DMS 273 (cell line): ENCODE measurements at regions not wholly inside any gene's neighbourhood (a gene's known extent, or its start where the extent isn't known, plus 50 kb on each side); places are given as distances from the start of the nearest gene placed in this dataset.
A peak's percentile ranks its signal among the peaks of the same experiment; 100 is the strongest.

ENCODE experiments used
- DNase-seq: peaks from one replicate; lab custom pipeline; 2025; ENCODE audit not compliant: unreplicated experiment; lab: John Stamatoyannopoulos, UW

DNA sequence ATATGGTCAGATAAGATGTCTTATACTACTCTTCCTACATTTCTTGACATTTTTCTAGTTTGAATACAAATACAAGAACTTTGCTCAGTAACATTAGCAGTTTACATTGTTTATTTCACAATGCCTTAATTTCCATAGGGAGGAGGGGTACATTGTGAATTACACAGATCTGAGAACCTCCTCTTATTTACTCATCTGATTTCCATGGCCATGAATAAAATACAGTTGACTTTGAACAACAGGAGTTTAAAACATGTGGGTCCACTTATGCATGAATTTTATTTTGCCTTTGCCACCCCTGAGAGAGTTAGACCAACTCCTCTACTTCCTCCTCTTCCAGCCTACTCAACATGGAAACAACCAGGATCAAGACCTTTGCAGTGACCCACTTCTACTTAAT, 67.7 kb downstream of the MGST1 start:
- no peak for DNase-seq

DNA sequence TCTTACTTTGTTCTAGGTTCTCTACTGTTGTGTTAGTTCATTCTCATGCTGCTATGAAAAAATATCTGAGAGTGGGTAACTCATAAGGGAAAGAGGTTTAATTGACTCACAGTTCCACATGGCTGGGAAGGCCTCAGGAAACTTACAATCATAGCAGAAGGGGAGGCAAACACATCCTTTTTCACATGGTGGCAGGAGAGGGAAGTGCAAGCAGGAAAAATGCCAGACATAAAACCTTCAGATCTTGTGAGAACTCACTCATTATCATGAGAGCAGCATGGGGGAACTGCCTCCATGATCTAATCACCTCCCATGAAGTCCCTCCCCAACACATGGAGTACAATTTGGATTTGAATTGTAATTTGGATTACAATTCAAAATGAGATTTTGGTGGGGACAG, 69.6 kb downstream of the MGST1 start:
- peak; percentile 6 for DNase-seq

DNA sequence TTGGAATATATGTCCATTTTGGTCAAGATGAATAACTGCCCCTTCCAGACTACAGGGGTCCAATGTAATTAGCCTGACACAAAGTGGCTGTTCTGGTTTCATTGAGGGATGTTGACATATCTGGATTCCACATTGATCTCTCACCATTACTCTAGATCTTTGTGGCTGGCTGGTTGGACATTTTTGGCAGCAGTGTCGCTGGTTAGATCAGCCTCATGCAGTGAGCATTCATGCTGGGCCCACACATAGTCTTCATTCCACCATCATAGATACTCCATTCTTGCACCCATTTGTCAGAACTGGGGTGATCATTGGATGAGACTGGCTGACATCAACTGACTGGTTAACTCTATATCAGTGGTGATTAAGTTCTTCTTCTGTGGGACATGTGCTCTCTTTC, 74.4 kb downstream of the MGST1 start:
- no peak for DNase-seq

DNA sequence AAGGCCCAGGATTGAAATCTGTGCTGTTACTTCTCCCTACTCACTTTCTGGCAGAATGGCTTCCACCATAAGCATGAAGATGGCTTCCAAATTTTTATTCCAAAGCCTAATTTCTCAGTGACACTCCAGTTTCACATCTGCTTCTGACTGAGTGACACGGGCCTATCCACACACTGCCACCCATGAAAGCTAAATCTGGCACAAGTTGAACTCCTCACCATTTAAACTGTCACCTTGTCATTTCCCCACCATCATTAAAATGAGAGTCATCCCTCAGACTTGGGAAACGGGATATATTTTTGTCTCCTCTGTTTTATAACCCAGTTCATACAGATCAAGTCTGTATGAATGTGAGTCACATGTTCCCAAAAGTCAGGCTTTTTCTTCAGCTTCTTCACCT, 77.1 kb downstream of the MGST1 start:
- DNase-seq, result no peak

DNA sequence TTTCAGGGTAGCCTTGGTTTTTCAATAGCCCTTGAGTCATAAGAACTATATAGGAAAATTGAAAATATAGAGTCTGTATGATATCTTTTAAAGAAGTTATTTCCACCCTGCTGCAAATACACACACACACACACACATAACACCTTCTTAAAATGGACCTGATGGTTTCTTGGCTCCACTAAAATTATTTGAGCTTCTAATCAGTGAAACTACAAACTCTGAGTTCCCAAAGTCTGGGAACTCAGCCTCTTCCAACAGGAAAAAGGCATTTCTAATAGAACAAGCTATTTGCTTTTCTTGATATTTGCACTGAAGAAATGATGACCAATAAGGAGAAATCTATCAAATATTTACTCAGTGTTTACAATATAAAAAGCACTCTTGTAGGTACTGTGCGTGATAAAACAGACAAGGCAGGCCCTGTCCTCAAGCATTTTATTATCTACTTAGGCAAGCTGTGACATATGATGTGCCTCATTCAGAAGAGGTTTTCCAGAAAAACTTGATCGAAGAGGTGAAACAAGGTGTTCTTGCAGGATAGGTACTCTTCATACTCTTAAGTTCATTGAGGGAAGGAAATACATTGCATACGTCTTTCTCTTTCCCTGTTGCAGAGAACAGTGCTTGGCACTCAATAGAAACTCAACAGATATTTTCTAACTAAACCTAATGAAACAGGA, 88.6 kb downstream of the MGST1 start:
- no peak for DNase-seq

DNA sequence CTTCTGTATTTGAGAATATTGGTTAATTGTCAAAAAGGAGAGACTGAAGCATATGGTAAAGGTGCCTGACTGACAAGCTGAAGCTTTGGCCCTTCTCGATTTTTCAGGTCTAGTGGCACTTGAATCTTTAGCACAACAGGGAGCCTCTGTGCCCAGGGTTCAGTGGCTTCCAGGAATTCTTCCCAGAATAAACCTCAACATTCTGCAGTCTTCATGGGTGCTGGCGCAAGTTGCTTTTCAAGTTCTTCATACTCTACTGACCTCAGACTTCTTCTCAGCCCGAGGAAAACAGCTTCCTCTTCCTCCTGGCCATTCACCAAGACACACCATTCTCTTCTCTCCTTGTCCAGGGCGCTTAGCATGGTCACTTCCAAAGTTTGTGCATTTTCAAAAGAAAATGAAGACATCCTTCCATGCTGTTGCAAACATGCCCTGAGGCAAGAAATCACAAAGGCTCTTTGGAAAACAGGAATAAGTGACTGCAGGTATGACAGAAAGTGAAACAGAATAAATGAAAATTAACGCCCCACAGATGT, 89.9 kb downstream of the MGST1 start:
- DNase-seq, result no peak

DNA sequence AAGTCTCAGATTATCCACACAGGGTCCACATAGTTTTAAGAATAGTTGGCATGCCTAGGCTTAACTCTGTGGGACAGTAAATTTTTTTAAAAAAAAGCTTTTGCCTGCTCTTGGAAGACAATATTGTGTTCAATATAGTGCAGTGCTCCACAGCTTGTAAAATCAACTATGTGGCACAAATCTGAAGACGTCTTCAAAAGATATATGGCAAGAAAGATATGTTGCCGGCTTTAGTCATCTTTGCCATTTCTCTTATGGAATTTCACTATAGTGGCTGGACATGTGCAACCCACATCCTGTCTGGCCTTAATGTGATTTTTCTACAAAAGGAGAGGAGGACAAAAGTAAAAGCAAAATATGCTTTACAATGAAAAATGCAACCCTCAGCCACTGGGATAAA, 90.5 kb downstream of the MGST1 start:
- no peak for DNase-seq

DNA sequence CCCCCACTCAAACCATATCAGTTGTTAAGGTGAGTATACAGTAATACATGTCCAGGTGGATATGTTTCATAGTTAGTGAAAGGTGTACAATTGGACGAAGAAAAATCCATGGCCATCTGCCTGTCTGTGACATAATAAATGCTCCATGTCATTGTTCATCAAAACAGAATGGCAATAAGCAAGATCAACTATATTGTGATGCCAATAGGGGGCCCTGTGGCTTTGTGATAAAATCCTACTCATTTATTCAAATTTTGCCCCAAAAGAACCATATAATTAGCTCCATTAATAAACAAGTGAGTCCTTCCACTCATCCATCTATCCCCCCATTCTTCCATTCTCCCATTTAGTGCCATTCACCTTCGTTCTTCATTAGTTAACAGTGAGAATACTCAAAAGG, 102.0 kb downstream of the MGST1 start:
- no peak for DNase-seq

DNA sequence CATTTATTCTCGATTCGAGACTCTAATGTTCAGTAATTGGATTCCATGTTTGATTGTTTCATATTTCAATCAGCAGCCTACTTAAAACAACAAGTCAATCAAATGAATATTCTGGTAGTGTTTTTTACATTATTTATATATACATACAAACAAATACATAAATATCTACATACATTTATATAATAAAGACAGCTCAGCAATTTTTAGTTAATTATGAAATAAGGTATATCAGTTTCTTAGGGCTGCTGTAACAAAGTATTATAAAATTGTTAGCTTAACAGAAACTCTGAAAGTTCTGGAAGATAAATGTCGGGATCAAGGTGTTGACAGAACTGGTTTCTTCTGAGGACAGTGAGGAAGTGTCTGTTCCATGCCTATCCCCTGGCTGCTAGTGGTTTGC, 105.9 kb downstream of the MGST1 start:
- no peak for DNase-seq

DNA sequence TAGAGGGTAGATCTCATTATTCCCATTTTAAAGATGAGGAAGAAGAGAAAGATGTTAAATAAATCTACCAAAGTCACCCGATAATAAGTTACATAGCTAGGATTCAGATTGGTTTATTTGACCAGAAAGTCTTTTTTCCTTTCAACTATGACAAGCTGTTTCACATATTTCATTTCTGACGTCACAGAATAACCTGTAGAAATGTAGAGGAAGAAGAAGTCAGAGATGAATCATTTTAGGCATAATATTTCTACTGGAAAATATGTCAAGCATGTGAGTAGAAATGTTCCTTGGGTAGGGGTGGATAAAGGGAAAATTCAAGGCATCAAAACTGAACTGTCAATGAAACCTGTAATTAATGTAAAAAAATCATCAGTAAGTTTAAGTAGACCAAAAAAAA, 107.0 kb downstream of the MGST1 start:
- DNase-seq, result no peak

DNA sequence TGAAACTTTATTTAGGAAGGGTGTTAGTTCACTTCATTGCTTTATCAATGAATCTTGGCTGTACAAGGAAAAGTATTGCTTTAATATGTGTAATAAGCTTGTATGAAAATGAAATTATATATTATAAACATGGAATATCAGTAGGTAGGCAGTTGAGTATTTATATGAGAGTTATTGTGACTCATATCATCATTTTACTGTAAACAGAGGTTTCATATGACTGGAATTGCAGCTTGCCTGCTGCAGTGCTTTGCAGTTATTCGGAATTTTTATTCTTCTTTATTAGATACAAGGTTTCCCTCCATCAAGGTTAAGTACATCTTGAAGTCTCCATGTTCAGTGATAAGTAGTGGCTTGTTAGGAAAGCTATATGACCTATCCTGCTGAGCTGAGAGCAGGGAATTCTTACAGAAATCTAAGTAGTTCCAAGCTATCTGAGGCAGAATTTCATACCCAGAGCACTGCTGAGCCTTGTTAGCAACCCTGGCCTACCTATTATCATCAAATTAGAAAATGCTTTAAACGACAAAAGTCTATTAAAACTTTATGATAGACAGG, 111.2 kb downstream of the MGST1 start:
- no peak for DNase-seq

DNA sequence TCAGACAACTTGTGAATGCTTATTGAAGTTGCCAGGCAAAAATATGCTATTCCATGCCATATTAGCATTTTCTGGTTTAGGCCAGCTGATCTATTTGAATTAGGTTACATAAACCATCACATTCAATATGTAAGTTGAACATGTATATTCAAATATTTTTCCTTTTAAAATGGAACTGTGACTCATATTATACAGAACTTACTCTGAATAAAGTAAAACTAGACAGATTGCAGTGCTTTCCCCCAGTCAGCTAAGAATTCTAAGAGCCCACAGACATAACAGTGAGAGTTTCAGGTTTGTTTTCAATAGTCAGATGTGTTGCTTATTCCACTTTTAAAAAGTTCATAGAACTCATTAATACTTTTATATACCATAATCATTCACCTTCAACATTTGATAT, 119.8 kb downstream of the MGST1 start:
- no peak for DNase-seq

DNA sequence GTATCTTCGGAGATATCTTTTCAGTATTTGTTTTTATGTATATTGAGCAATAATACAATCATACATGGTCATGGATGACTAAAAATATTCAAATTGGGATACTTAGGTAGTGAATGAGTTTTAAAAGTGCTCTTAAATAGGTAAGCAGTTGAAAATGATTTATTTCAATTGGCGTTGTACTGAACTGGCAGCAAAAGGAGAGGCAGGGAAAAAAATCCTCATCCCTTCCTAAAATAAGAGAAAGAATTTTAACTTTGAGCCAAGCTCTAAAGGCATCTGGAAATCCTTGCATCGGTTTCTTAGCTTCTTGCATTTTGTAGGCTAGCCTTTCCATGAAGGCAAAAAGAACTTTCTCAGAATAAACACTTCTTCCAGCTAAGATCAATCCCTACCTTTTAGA, 125.2 kb downstream of the MGST1 start:
- DNase-seq, result no peak

DNA sequence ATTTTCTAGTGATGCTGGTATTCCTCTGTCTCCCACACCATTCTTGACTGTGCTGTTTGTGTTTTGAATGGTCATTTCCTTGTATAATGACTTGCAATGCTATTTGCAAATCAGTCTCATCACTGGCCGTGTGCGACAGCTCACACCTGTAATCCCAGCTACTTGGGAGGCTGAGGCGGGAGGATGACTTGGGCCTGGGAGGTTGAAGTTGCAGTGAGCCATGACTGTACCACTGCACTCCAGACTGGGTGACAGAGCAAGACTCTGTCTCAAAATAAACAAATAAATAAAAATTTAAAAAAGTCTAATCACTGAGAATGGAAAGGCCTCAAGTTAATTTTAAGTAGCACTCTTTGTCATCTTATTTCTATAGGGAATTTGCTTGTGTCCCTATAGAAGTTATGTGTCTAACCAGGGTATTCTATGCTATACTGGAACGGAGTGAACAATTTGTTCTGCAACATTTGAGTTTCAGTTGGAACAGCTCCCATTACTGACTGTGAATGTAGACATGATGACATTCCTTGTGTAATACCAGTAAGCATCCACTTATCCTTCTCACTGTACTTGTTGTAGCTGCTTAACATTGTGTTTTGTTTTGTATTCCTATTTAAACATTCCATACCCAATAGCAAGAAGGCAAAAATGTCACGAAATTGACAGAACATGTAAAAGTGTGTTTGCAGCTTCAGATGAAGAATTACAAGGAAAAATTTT, 126.3 kb downstream of the MGST1 start:
- no peak for DNase-seq

DNA sequence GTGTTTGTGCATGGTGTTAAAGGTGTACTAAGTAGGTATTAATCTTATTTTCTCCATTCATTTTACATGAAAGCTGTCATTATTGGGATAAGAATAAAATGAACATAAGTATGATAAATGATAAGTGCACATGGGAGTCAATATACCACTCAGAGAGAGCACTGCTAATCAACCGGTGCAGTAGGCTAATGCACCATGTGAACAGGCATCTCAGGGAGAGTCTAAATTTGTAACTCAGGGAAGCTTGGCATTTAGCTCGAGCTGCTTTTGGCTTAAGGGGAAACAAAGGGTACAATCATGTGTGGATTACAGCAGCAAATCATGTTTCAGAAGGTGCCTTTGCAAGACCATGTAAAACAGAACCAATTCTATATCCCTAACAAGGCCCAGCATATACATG, 127.4 kb downstream of the MGST1 start:
- DNase-seq, result no peak

DNA sequence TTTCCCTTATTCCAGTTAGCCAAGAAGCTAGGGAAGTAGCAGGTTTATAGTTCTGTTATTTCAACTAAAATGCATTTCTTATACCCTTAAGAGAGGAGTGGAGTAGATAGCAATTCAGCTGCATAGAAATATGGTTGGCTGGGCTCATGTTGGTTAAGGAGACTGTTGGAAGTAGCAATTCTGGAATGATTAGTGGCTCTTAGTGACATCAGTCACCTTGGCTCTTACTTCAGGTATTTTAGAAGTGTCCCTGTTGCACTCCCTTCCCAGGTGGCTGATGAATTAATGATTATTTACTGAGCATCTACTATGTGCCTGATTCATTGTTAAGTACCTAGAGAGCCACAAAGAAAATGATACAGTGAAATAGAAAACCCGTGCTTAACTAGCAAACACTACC, 128.1 kb downstream of the MGST1 start:
- no peak for DNase-seq

DNA sequence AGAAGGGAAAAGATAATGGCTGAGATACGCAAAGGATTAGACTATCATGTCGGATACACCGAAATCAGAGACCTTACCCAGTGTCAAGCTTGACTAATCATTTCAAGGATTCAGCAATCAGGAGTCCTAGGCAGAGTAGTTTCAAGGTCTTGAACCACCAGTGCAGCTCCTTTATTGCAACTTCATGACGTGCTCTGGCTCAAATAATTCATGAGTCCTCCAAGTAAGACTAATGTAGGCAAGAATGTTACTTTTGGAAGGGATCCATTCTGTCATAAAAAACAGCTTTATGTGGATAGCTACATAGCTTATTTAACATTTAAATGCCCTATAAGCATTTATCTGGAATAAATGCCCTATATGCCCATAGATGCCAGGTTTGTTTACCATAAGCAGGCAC, 123.2 kb downstream of the LMO3 start:
- DNase-seq, result no peak

DNA sequence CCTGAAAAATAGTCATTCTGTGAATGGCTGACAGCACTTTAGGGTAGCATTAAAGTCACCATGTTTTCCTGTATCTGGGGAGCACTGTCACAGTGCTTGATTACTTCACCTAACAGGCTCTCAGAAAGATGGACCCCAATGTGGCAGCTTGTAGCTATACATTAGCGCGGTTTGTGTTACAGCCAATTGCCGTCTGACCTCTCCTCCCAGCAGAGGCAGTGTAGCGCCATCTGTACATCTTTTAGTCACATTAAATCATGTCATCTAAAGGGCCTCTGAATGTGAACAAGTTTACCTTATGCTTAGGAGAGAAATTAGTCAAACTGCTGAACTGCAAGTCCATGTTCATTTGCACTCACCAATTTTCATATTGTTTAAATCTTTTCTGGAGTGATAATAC, 113.7 kb downstream of the LMO3 start:
- peak; percentile 41 for DNase-seq

DNA sequence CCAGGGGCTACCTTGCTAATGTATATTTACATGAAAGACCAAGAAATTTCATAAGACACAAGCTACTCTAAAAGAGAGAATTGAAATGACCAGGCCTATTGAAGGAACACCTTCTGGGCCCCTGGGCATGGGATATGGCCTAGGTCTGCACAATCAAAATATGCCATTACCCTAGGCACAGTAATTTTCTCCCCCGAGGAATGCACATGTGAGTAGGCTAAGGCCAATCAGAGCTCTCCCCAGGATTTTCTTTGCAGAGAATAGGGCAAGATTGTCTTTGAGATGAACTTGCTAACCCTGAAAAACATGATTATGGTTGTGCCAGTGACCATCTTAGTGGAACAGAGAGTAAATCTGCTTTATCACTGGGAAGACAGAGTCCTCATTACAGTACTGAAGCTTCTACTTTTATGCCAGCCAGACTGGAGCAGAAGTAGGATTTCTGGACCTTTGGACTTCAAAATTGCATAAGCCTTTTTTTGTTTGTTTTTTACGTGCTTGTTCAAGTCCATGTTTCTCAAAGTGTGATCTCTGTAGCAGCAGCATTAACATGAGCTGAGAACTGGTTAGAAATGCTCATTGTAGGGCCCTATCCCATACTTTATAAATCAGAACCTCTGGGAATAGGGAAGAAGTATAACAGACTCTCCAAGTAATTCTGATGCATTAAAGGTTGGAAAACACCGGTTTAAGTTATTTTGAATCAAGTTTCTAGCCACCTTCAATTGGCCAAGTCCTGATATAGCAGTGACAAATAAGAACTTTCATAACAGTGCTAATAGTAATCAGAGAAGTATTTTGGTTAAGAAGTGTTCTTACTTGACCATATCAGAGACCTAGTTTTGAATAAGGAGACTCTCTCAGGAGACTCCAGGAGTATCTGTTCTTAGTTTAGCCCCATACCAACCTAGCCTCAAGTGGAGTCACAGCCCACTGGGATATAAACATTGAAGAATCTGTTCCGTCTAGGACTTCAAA, 112.9 kb downstream of the LMO3 start:
- no peak for DNase-seq

DNA sequence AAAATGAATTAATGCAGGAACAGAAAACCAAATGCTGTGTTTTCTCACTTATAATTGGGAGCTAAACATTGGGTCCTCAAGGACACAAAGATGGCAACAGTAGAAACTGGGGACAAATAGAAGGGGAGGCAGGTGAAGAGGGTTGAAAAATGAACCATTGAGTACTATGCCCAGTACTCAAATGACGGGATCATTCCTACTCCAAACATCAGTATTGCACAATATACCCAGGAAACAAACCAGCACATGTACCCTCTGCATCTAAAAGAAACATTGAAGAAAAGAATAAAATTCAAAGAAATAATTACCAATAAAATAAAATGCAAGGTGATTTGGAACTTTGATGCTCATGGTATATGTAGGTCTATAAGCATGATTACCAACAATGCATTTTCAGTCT, 110.8 kb downstream of the LMO3 start:
- no peak for DNase-seq
